ENCODE measurements at regions not wholly inside any gene's neighbourhood (a gene's known extent, or its start where the extent isn't known, plus 50 kb on each side); places are given as distances from the start of the nearest gene placed in this dataset.

GRCh38 chr12:127680516-127680915 lies 586.5 kb upstream of the TMEM132C start:
- no peak for TF ChIP-seq CTCF (IDR thresholded peaks at IDR 0.05; ENCODE audit: insufficient read depth, low read length)
- TF ChIP-seq REST (IDR thresholded peaks at IDR 0.05; ENCODE audit: insufficient replicate concordance, low read depth) = no peak
- TF ChIP-seq POLR2AphosphoS5 (IDR thresholded peaks at IDR 0.05; ENCODE audit: low read depth) = no peak
- TF ChIP-seq SPI1 (IDR thresholded peaks at IDR 0.05; ENCODE audit: borderline replicate concordance, low read depth) = no peak

Measured in HL-60 (cell line).